A549 (cell line): ENCODE measurements at regions not wholly inside any gene's neighbourhood (a gene's known extent, or its start where the extent isn't known, plus 50 kb on each side); places are given as distances from the start of the nearest gene placed in this dataset.
A peak's percentile ranks its signal among the peaks of the same experiment; 100 is the strongest.

ENCODE experiments used
- ATAC-seq, 2 experiments: fragments of 200-7000 bp in 1 of 2; fragments of >200 bp in 1 of 2; cut with Nextera tagmentation in 1 of 2; cut with Tn5 transposase in 1 of 2; 3 replicates each; pipeline versions ENCODE4 v1.8.0 to v1.9.1; 2018 to 2020; ENCODE audit warnings: mild to moderate bottlenecking in 1 of 2, moderate library complexity in 1 of 2
- CTCF ChIA-PET: fragments of 300-600 bp; sonication (Branson Sonifier 250); formaldehyde crosslinking; extraction: SDS; loops from one replicate; lab custom pipeline; 2021; ENCODE audit warnings: antibody characterized with exemption, inconsistent platforms; lab: Yijun Ruan, JAX
- POLR2A ChIA-PET: fragments of 350-600 bp; formaldehyde crosslinking; extraction: SDS; loops from one replicate; lab custom pipeline; 2021; ENCODE audit warnings: antibody characterized with exemption, inconsistent platforms; lab: Yijun Ruan, JAX
- DNase-seq, 2 experiments: peaks; one replicate each; pipeline versions ENCODE4 v3.0.0 to v3.0.0-alpha.2; 2011 to 2016; ENCODE audit warnings: low read depth in 1 of 2, low spot score in 1 of 2
- FAIRE-seq: peaks from 2 replicates; lab custom pipeline; 2011; peaks lifted over from hg19 to GRCh38; lab: Jason Lieb, UNC
- H3K27ac ChIP-seq, 2 experiments: fragments of >200 bp; sonication (Bioruptor Twin); formaldehyde crosslinking; 3 replicates each; pipeline ENCODE4 v1.5.1; 2016 to 2017
- H3K4me1 ChIP-seq: fragments of >200 bp; sonication (Bioruptor Twin); formaldehyde crosslinking; 3 replicates; pipeline ENCODE4 v1.6.1; 2016
- H3K4me2 ChIP-seq: fragments of >200 bp; sonication (Bioruptor Twin); formaldehyde crosslinking; 3 replicates; pipeline ENCODE4 v1.6.1; 2016
- H3K4me3 ChIP-seq: fragments of >200 bp; sonication (Bioruptor Twin); formaldehyde crosslinking; 3 replicates; pipeline ENCODE4 v1.5.1; 2016
- H3K9me3 ChIP-seq: fragments of >200 bp; sonication (Bioruptor Twin); formaldehyde crosslinking; 3 replicates; pipeline ENCODE4 v1.6.1; 2016
- BHLHE40 ChIP-seq: IDR thresholded peaks from 2 replicates; pipeline ENCODE4 v1.6.1; 2012; ENCODE audit warnings: low read depth, low read length, inconsistent platforms
- CBX2 ChIP-seq: fragments of 200-600 bp; sonication (generic); IDR thresholded peaks from 2 replicates; pipeline ENCODE4 v1.6.1; 2016; ENCODE audit warnings: low read depth, mild to moderate bottlenecking, borderline replicate concordance
- CBX8 ChIP-seq: fragments of 200-600 bp; sonication (generic); IDR thresholded peaks from 2 replicates; pipeline ENCODE4 v1.6.1; 2016
- CHD4 ChIP-seq: fragments of 200-600 bp; sonication (generic); IDR thresholded peaks from 2 replicates; pipeline ENCODE4 v1.6.1; 2016; ENCODE audit warnings: antibody characterized with exemption, mild to moderate bottlenecking, borderline replicate concordance
- E2F6 ChIP-seq: IDR thresholded peaks from 2 replicates; pipeline ENCODE4 v1.6.1; 2012; ENCODE audit warnings: low read depth, borderline replicate concordance
- EHMT2 ChIP-seq: fragments of 200-600 bp; sonication (generic); IDR thresholded peaks from 2 replicates; pipeline ENCODE4 v1.6.1; 2016; ENCODE audit warnings: antibody characterized with exemption, low read depth, mild to moderate bottlenecking, moderate library complexity
- GATA3 ChIP-seq: IDR thresholded peaks from 2 replicates; pipeline ENCODE4 v1.6.1; 2012; ENCODE audit warnings: borderline replicate concordance
- HES2 ChIP-seq: fragments of >200 bp; sonication (Bioruptor Twin); formaldehyde crosslinking; IDR thresholded peaks from 2 replicates; pipeline ENCODE4 v1.6.1; 2016
- HMGXB4 ChIP-seq: fragments of 250-450 bp; sonication (Bioruptor Pico); IDR thresholded peaks from 2 replicates; pipeline ENCODE4 v1.5.0; 2021; ENCODE audit warnings: mild to moderate bottlenecking, moderate library complexity, borderline replicate concordance
- HOXB5 ChIP-seq: fragments of 250-450 bp; sonication (Bioruptor Pico); IDR thresholded peaks from 2 replicates; pipeline ENCODE4 v1.5.0; 2020; ENCODE audit warnings: mild to moderate bottlenecking, moderate library complexity
- KDM1A ChIP-seq: fragments of 200-600 bp; sonication (generic); IDR thresholded peaks from 2 replicates; pipeline ENCODE4 v1.6.1; 2016; ENCODE audit warnings: low read depth, mild to moderate bottlenecking
- KDM5A ChIP-seq: fragments of 200-600 bp; sonication (generic); IDR thresholded peaks from 2 replicates; pipeline ENCODE4 v1.6.1; 2016; ENCODE audit warnings: antibody characterized with exemption, mild to moderate bottlenecking
- MAFK ChIP-seq: fragments of 450-650 bp; IDR thresholded peaks from 2 replicates; pipeline ENCODE4 v1.6.1; 2014; ENCODE audit not compliant: partially characterized antibody
- MAX ChIP-seq: IDR thresholded peaks from 2 replicates; pipeline ENCODE4 v1.6.1; 2012
- PBX3 ChIP-seq: IDR thresholded peaks from 2 replicates; pipeline ENCODE4 v1.6.1; 2012
- PHF8 ChIP-seq: fragments of 200-600 bp; sonication (generic); IDR thresholded peaks from 2 replicates; pipeline ENCODE4 v1.6.1; 2016; ENCODE audit warnings: low read depth, mild to moderate bottlenecking, antibody characterized with exemption, moderate library complexity, borderline replicate concordance
- RAD21 ChIP-seq, 2 experiments: fragments of >200 bp in 1 of 2; sonication (Bioruptor Twin) in 1 of 2; formaldehyde crosslinking in 1 of 2; IDR thresholded peaks in 1 of 2; conservative IDR thresholded peaks in 1 of 2; 2 replicates in 1 of 2; 3 replicates in 1 of 2; pipeline ENCODE4 v1.6.1; 2012 to 2018; ENCODE audit warnings: inconsistent platforms in 1 of 2
- RARB ChIP-seq: fragments of 250-450 bp; sonication (Bioruptor Pico); IDR thresholded peaks from 2 replicates; pipeline ENCODE4 v1.8.0; 2021; ENCODE audit warnings: mild to moderate bottlenecking, moderate library complexity
- REST ChIP-seq: fragments of 200-600 bp; sonication (generic); IDR thresholded peaks from 2 replicates; pipeline ENCODE4 v1.6.1; 2016; ENCODE audit warnings: antibody characterized with exemption, mild to moderate bottlenecking, moderate library complexity
- RFX5 ChIP-seq: fragments of 450-650 bp; IDR thresholded peaks from 2 replicates; pipeline ENCODE4 v1.7.1; 2014; ENCODE audit warnings: antibody characterized with exemption, mild to moderate bottlenecking, moderate library complexity
- ZFP36 ChIP-seq: fragments of 450-650 bp; IDR thresholded peaks from 2 replicates; pipeline ENCODE4 v1.6.1; 2014; ENCODE audit warnings: borderline replicate concordance; ENCODE audit not compliant: partially characterized antibody
- WGBS: methylation state at CpG from one replicate; pipeline ENCODE4 v1.1.6; 2017; ENCODE audit errors: missing lambda C conversion rate; 5-methylcytosine and 5-hydroxymethylcytosine counted together

- ChIA-PET CTCF (interaction anchor here (1.1 to 1.8 kb wide), 2 partner anchors 10 kb away, joined by 3 to 7 read pairs; no protein-coding TSS in a partner anchor), POLR2A (interaction anchor here (0.9 kb wide), 1 partner anchor 12 kb away, joined by 6 read pairs; no protein-coding TSS in a partner anchor)
- 92% methylated on average over 9 of the region's 10 CpGs for WGBS
- H3K9me3 ChIP-seq = 0 out of 3 replicates have a peak, but pooled peaks cover under 1% of the 10 kb centered on the region
- no peak overlapping the region for H3K4me3 ChIP-seq
- no peak overlapping the region for H3K4me2 ChIP-seq
- FAIRE-seq = no peak
- H3K4me1 ChIP-seq = peaks cover 13% of the 10 kb centered on the region
- TF ChIP-seq CHD4 (no peak), PHF8 (no peak), BHLHE40 (no peak), HES2 (no peak), HOXB5 (CRISPR knock-in tag) (no peak), RFX5 (no peak), KDM5A (no peak)
- TF ChIP-seq, all 56 proteins: peak for 0
- DNase-seq = no peak
- no peak; a peak in 1 of 6 replicates for ATAC-seq
- peak overlapping the region in 1 of 2 experiments; percentile 47; a peak in 4 of 6 replicates for H3K27ac ChIP-seq
Measured at GRCh38 chr1:235045034-235045690, 83.5 kb downstream of the TOMM20 start.

GRCh38 chr1:235043234-235043633, 85.4 kb downstream of the TOMM20 start:
- CTCF ChIA-PET = no interaction called here
- ATAC-seq = no peak
- no peak overlapping the region for H3K27ac ChIP-seq
- peaks cover 9% of the 10 kb centered on the region for H3K4me1 ChIP-seq
- no peak for FAIRE-seq
- H3K9me3 ChIP-seq = peaks cover 17% of the 10 kb centered on the region; the same call in 2 of the 3 replicates
- TF ChIP-seq RAD21 (conservative IDR thresholded peaks at IDR 0.05 in 1 of 2, IDR thresholded peaks at IDR 0.05 in 1 of 2) (no peak), EHMT2 (no peak), ZFP36 (no peak), HMGXB4 (CRISPR knock-in tag) (no peak), GATA3 (no peak), KDM1A (no peak), CBX2 (no peak)
- TF ChIP-seq, all 56 proteins: peak for 0
- 88% methylated on average over 3 of the region's 3 CpGs for WGBS
- DNase-seq = no peak
- no peak overlapping the region for H3K4me3 ChIP-seq
- H3K4me2 ChIP-seq = no peak overlapping the region
- POLR2A ChIA-PET = no interaction called here

- WGBS = 86% methylated on average over 2 of the region's 2 CpGs
- no peaks in the 10 kb centered on the region; the same call in 2 of the 3 replicates for H3K4me1 ChIP-seq
- DNase-seq = no peak
- no peak overlapping the region for H3K4me3 ChIP-seq
- no peak for ATAC-seq
- ChIA-PET CTCF (interaction anchor here (0.5 to 1.7 kb wide), 4 partner anchors 9 to 609 kb away, joined by 3 to 5 read pairs (median 5); no protein-coding TSS in a partner anchor), POLR2A (no interaction called here)
- peaks cover 21% of the 10 kb centered on the region for H3K9me3 ChIP-seq
- H3K4me2 ChIP-seq = no peak overlapping the region
- FAIRE-seq = no peak
- H3K27ac ChIP-seq = no peak overlapping the region
- no peak for TF ChIP-seq MAFK
- TF ChIP-seq REST = no peak
- TF ChIP-seq MAX = no peak
- no peak for TF ChIP-seq RARB (CRISPR knock-in tag)
- TF ChIP-seq PBX3 = no peak
- TF ChIP-seq KDM1A = no peak
- no peak for TF ChIP-seq EHMT2
- TF ChIP-seq CBX8 = no peak
- TF ChIP-seq E2F6 = no peak
Measured at GRCh38 chr1:235038701-235039100, 89.9 kb downstream of the TOMM20 start.
